ENCODE measurements at regions not wholly inside any gene's neighbourhood (a gene's known extent, or its start where the extent isn't known, plus 50 kb on each side); places are given as distances from the start of the nearest gene placed in this dataset.

- in situ Hi-C loops (cut with HindIII; ENCODE audit: low pct_unique_long_range_greater_than_20kb, low sequenced_read_pairs): no loop called here
- no peaks in the 10 kb centered on the region for H3K4me1 ChIP-seq (ENCODE audit: control insufficient read depth, insufficient read depth, low read length)
- ChIA-PET POLR2A (no interaction called here), CTCF (interaction anchor here (1.2 kb wide), 1 partner anchor 10 kb away, joined by 3 read pairs; no protein-coding TSS in a partner anchor)
- DNase-seq (ENCODE audit: low read depth, low spot score) (no peak), ATAC-seq (no peak)
- no peaks in the 10 kb centered on the region; the same call in 1 of the 2 replicates for H3K9me3 ChIP-seq (ENCODE audit: control insufficient read depth, insufficient read depth, low read depth, low read length)
- no peaks in the 10 kb centered on the region for H3K27me3 ChIP-seq (ENCODE audit: control insufficient read depth, insufficient read depth, low read length)
- no peak for TF ChIP-seq SIN3A (IDR thresholded peaks at IDR 0.05; ENCODE audit: borderline replicate concordance, insufficient read depth, low read depth, low read length)
- TF ChIP-seq REST (IDR thresholded peaks at IDR 0.05; ENCODE audit: insufficient read depth in 1 of 2, low read depth in 2 of 2, low read length in 1 of 2): no peak
- TF ChIP-seq TCF7L2 (IDR thresholded peaks at IDR 0.05; ENCODE audit: low read depth, low read length): no peak
- no TSS peak for BruUV-seq (replicated peaks)
- no peaks in the 10 kb centered on the region for H3K36me3 ChIP-seq (ENCODE audit: control insufficient read depth, insufficient read depth, low read length)
- intact Hi-C loops (cut with micrococcal nuclease; ENCODE audit: unreplicated experiment): no loop called here
- H3K27ac ChIP-seq (ENCODE audit: low read length): no peak overlapping the region
- H3K4me3 ChIP-seq (ENCODE audit: low read depth in 2 of 2, low read length in 2 of 2): no peak overlapping the region
Measured at GRCh38 chr2:111688482-111688881, 195.5 kb downstream of the ANAPC1 start.

GRCh38 chr2:111689174-111689573 is 194.8 kb downstream of the ANAPC1 start:
- Histone ChIP-seq H3K27ac (ENCODE audit: low read length) (no peak overlapping the region; the same call in 1 of the 2 replicates), H3K9me3 (ENCODE audit: control insufficient read depth, insufficient read depth, low read depth, low read length) (no peaks in the 10 kb centered on the region; the same call in 1 of the 2 replicates), H3K36me3 (ENCODE audit: control insufficient read depth, insufficient read depth, low read length) (no peaks in the 10 kb centered on the region), H3K4me3 (ENCODE audit: low read depth in 2 of 2, low read length in 2 of 2) (no peak overlapping the region), H3K27me3 (ENCODE audit: control insufficient read depth, insufficient read depth, low read length) (no peaks in the 10 kb centered on the region), H3K4me1 (ENCODE audit: control insufficient read depth, insufficient read depth, low read length) (no peaks in the 10 kb centered on the region)
- no peak for TF ChIP-seq SIN3A (IDR thresholded peaks at IDR 0.05; ENCODE audit: borderline replicate concordance, insufficient read depth, low read depth, low read length)
- no peak for TF ChIP-seq POLR2AphosphoS5 (IDR thresholded peaks at IDR 0.05; ENCODE audit: low read depth, low read length)
- no peak for TF ChIP-seq REST (IDR thresholded peaks at IDR 0.05; ENCODE audit: insufficient read depth in 1 of 2, low read depth in 2 of 2, low read length in 1 of 2)
- TF ChIP-seq TCF7L2 (IDR thresholded peaks at IDR 0.05; ENCODE audit: low read depth, low read length): no peak
- TF ChIP-seq, protein P1, sequence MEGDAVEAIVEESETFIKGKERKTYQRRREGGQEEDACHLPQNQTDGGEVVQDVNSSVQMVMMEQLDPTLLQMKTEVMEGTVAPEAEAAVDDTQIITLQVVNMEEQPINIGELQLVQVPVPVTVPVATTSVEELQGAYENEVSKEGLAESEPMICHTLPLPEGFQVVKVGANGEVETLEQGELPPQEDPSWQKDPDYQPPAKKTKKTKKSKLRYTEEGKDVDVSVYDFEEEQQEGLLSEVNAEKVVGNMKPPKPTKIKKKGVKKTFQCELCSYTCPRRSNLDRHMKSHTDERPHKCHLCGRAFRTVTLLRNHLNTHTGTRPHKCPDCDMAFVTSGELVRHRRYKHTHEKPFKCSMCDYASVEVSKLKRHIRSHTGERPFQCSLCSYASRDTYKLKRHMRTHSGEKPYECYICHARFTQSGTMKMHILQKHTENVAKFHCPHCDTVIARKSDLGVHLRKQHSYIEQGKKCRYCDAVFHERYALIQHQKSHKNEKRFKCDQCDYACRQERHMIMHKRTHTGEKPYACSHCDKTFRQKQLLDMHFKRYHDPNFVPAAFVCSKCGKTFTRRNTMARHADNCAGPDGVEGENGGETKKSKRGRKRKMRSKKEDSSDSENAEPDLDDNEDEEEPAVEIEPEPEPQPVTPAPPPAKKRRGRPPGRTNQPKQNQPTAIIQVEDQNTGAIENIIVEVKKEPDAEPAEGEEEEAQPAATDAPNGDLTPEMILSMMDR (IDR thresholded peaks at IDR 0.05): no peak
- POLR2A ChIA-PET: no interaction called here
- CTCF ChIA-PET: interaction anchor here (1.2 kb wide), 1 partner anchor 9 kb away, joined by 3 read pairs; no protein-coding TSS in a partner anchor
- in situ Hi-C loops (cut with HindIII; ENCODE audit: low pct_unique_long_range_greater_than_20kb, low sequenced_read_pairs): no loop called here
- BruUV-seq (replicated peaks): no TSS peak
- ATAC-seq (no peak), DNase-seq (ENCODE audit: low read depth, low spot score) (no peak)
- intact Hi-C loops (cut with micrococcal nuclease; ENCODE audit: unreplicated experiment): no loop called here
